DOHH2 (cell line): ENCODE measurements at regions not wholly inside any gene's neighbourhood (a gene's known extent, or its start where the extent isn't known, plus 50 kb on each side); places are given as distances from the start of the nearest gene placed in this dataset.

Experiments
- H3F3A ChIP-seq: fragments of 200-600 bp; sonication (generic), shearing (Covaris generic); 2 replicates; pipeline ENCODE4 v1.6.0; 2016; ENCODE audit warnings: antibody characterized with exemption, mild to moderate bottlenecking; ENCODE audit not compliant: control insufficient read depth, insufficient read depth
- H3K27ac ChIP-seq: fragments of 200-600 bp; sonication (generic); 2 replicates; pipeline ENCODE4 v1.5.1; 2014; ENCODE audit warnings: low read depth, mild to moderate bottlenecking, low read length, moderate library complexity
- H3K27me3 ChIP-seq: fragments of 200-600 bp; sonication (generic); 2 replicates; pipeline ENCODE4 v1.6.1; 2014; ENCODE audit warnings: mild to moderate bottlenecking, low read length, mixed read lengths; ENCODE audit not compliant: control insufficient read depth
- H3K36me3 ChIP-seq: fragments of 200-600 bp; sonication (generic); 2 replicates; pipeline ENCODE4 v1.6.1; 2014; ENCODE audit warnings: mild to moderate bottlenecking, low read length, moderate library complexity, mixed read lengths; ENCODE audit not compliant: control insufficient read depth
- H3K4me1 ChIP-seq: fragments of 200-600 bp; sonication (generic); 2 replicates; pipeline ENCODE4 v1.6.1; 2014; ENCODE audit warnings: mild to moderate bottlenecking, low read length, mixed read lengths; ENCODE audit not compliant: control insufficient read depth
- H3K4me2 ChIP-seq: fragments of 200-600 bp; sonication (generic); 2 replicates; pipeline ENCODE4 v1.6.0; 2014; ENCODE audit warnings: mild to moderate bottlenecking, low read length, moderate library complexity
- H3K4me3 ChIP-seq: fragments of 200-600 bp; sonication (generic); 2 replicates; pipeline ENCODE4 v1.5.1; 2014; ENCODE audit warnings: mild to moderate bottlenecking, low read length, mixed read lengths
- H3K79me2 ChIP-seq: fragments of 200-600 bp; sonication (generic); 2 replicates; pipeline ENCODE4 v1.6.1; 2014; ENCODE audit warnings: mild to moderate bottlenecking, low read length, mixed read lengths; ENCODE audit not compliant: control insufficient read depth
- H3K9me2 ChIP-seq: fragments of 200-600 bp; sonication (generic); replicated peaks from 2 replicates; pipeline ENCODE4 v1.6.1; 2014; ENCODE audit warnings: mild to moderate bottlenecking, low read length, mixed read lengths; ENCODE audit not compliant: control insufficient read depth
- H3K9me3 ChIP-seq: fragments of 200-600 bp; sonication (generic); 2 replicates; pipeline ENCODE4 v1.6.1; 2014; ENCODE audit warnings: antibody characterized with exemption, low read length, mixed read lengths; ENCODE audit not compliant: control insufficient read depth, insufficient read depth
- H4K20me1 ChIP-seq: fragments of 200-600 bp; sonication (generic); 2 replicates; pipeline ENCODE4 v1.6.0; 2014; ENCODE audit warnings: low read depth, mild to moderate bottlenecking, antibody characterized with exemption, low read length, moderate library complexity; ENCODE audit not compliant: control insufficient read depth, insufficient read depth
- EZH2phosphoT487 ChIP-seq: fragments of 200-600 bp; sonication (generic); IDR thresholded peaks from 2 replicates; pipeline ENCODE4 v1.6.1; 2017; ENCODE audit warnings: borderline replicate concordance, mild to moderate bottlenecking, antibody characterized with exemption, low read length, moderate library complexity, mixed read lengths
- TF ChIP-seq, protein P1 (sequence below): fragments of 200-600 bp; sonication (generic); IDR thresholded peaks from one replicate; pipeline ENCODE4 v1.5.1; 2014; ENCODE audit warnings: antibody characterized with exemption, mild to moderate bottlenecking, low read depth, low read length; ENCODE audit not compliant: poor library complexity, severe bottlenecking

DNA sequence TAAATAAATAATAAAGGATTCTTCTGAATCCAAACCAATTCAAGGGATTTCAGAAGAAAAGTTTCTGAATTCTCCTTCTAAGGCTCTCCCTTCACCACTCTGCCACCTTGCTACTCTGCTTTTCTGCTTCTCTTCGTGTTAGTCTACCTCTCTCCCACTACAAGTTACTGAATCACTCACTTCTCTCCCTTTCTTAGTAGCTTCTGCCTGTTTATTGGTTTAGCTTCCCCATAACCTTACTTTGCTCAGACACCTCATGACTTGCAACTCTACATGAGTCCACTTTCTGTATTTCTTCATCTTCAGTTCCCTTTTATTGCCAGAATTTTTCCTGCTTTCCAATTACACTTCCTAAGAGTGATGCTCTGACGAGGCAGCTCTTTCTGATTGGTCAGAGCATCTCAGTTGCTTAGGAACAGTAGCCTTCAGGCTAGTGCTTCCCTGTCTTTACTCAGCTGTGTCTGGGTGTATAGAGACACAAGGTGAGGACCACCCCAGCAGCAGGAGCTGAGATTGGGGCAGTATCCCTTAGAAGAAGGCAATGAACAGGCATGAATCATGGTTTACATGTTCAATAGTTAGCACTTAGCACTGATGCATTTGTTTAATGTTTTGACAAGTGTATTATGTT, 144.6 kb downstream of the SLC30A10 start:
- H3K27ac ChIP-seq = no peak overlapping the region
- H3K27me3 ChIP-seq = no peaks in the 10 kb centered on the region
- H3K4me2 ChIP-seq = no peak overlapping the region
- H3K79me2 ChIP-seq = no peaks in the 10 kb centered on the region
- no peaks in the 10 kb centered on the region for H3K36me3 ChIP-seq
- no peaks in the 10 kb centered on the region for H3K9me2 ChIP-seq
- H3K9me3 ChIP-seq = no peaks in the 10 kb centered on the region
- TF ChIP-seq, protein P1, sequence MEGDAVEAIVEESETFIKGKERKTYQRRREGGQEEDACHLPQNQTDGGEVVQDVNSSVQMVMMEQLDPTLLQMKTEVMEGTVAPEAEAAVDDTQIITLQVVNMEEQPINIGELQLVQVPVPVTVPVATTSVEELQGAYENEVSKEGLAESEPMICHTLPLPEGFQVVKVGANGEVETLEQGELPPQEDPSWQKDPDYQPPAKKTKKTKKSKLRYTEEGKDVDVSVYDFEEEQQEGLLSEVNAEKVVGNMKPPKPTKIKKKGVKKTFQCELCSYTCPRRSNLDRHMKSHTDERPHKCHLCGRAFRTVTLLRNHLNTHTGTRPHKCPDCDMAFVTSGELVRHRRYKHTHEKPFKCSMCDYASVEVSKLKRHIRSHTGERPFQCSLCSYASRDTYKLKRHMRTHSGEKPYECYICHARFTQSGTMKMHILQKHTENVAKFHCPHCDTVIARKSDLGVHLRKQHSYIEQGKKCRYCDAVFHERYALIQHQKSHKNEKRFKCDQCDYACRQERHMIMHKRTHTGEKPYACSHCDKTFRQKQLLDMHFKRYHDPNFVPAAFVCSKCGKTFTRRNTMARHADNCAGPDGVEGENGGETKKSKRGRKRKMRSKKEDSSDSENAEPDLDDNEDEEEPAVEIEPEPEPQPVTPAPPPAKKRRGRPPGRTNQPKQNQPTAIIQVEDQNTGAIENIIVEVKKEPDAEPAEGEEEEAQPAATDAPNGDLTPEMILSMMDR = no peak
- no peak for TF ChIP-seq EZH2phosphoT487
- no peaks in the 10 kb centered on the region for H3F3A ChIP-seq
- H3K4me3 ChIP-seq = no peak overlapping the region
- no peaks in the 10 kb centered on the region for H4K20me1 ChIP-seq
- H3K4me1 ChIP-seq = no peaks in the 10 kb centered on the region

GRCh38 chr1:219782929-219783328, 145.4 kb downstream of the SLC30A10 start:
- Histone ChIP-seq H3K9me2 (no peaks in the 10 kb centered on the region), H3K27me3 (no peaks in the 10 kb centered on the region), H3K9me3 (no peaks in the 10 kb centered on the region), H4K20me1 (no peaks in the 10 kb centered on the region), H3K27ac (no peak overlapping the region), H3K4me2 (no peak overlapping the region), H3K79me2 (no peaks in the 10 kb centered on the region), H3K36me3 (no peaks in the 10 kb centered on the region), H3K4me1 (no peaks in the 10 kb centered on the region), H3F3A (no peaks in the 10 kb centered on the region), H3K4me3 (no peak overlapping the region)
- TF ChIP-seq EZH2phosphoT487 = no peak
- TF ChIP-seq, protein P1 = no peak

DNA sequence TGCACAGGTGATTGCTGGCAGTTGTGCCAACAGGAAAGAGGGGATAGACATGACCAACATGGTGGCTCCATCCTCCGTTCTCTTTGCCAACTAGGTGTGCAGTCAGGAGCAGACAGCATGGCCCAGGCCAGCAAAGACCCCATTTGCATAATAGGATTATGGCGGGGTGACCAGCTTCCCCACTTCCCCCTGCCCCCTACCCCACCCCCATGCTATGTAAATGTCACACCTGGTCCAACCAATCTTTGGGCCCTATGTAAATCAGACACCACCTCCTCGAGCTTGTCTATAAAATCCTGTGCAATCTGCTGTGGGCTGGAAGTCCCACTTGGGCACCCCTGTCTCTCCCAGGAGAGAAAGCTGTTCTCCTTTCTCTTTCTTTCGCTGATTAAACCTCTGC, 146.0 kb downstream of the SLC30A10 start:
- Histone ChIP-seq H3K27me3 (no peaks in the 10 kb centered on the region), H3K79me2 (no peaks in the 10 kb centered on the region), H3K9me3 (no peaks in the 10 kb centered on the region), H3K36me3 (no peaks in the 10 kb centered on the region), H3K27ac (no peak overlapping the region), H3F3A (no peaks in the 10 kb centered on the region), H3K9me2 (no peaks in the 10 kb centered on the region), H3K4me3 (no peak overlapping the region), H3K4me2 (no peak overlapping the region), H3K4me1 (no peaks in the 10 kb centered on the region), H4K20me1 (no peaks in the 10 kb centered on the region)
- TF ChIP-seq EZH2phosphoT487 = no peak
- TF ChIP-seq, protein P1 = no peak
